Esophagus muscularis mucosa (tissue), 4 donors: ENCODE measurements at regions not wholly inside any gene's neighbourhood (a gene's known extent, or its start where the extent isn't known, plus 50 kb on each side); places are given as distances from the start of the nearest gene placed in this dataset.
A peak's percentile ranks its signal among the peaks of the same experiment; 100 is the strongest.
"Not testable (repeated sequence)": the region's sequence is repeated elsewhere in the genome, so short reads cannot be mapped to it uniquely, and the experiment has no call there.

Experiments used
- DNase-seq: peaks from one replicate; pipeline ENCODE4 v3.0.0-alpha.2; 2017; ENCODE audit errors: extremely low spot score
- H3K27ac ChIP-seq, 4 donors: fragments of 200-600 bp; sonication (generic); replicated peaks in 1 of 4; 1 replicate in 3 of 4; 2 replicates in 1 of 4; pipeline ENCODE4 v1.5.1; 2016 to 2019; ENCODE audit warnings: mild to moderate bottlenecking in 1 of 4
- H3K27me3 ChIP-seq, 4 donors: fragments of 200-600 bp; sonication (generic); one replicate each; pipeline versions ENCODE4 v1.5.1 to v1.6.0; 2016 to 2019
- H3K36me3 ChIP-seq, 4 donors: fragments of 200-600 bp; sonication (generic); one replicate each; pipeline ENCODE4 v1.5.1; 2016 to 2019
- H3K4me1 ChIP-seq, 4 donors: fragments of 200-600 bp; sonication (generic); one replicate each; pipeline ENCODE4 v1.5.1; 2016 to 2019
- H3K4me3 ChIP-seq, 4 donors: fragments of 200-600 bp; sonication (generic); 1 replicate in 2 of 4; 2 replicates in 2 of 4; pipeline ENCODE4 v1.5.1; 2016 to 2019; ENCODE audit warnings: mild to moderate bottlenecking in 4 of 4, moderate library complexity in 1 of 4
- H3K9me3 ChIP-seq, 4 donors: fragments of 200-600 bp; sonication (generic); 1 replicate in 3 of 4; 2 replicates in 1 of 4; pipeline ENCODE4 v1.5.1; 2016 to 2019
- CTCF ChIP-seq, 3 experiments: fragments of 200-600 bp in 2 of 3; fragments of 450-650 bp in 1 of 3; sonication (generic) in 2 of 3; IDR thresholded peaks; one replicate each; pipeline ENCODE4 v1.5.1; 2017 to 2019; ENCODE audit warnings: antibody characterized with exemption in 3 of 3, mild to moderate bottlenecking in 2 of 3, moderate library complexity in 1 of 3
- POLR2AphosphoS5 ChIP-seq, 2 donors: sonication (generic); formaldehyde crosslinking; IDR thresholded peaks; one replicate each; pipeline ENCODE4 v1.6.1; 2017; ENCODE audit warnings: antibody characterized with exemption in 2 of 2
- WGBS: methylation state at CpG from one replicate; pipeline ENCODE4 v1.1.5; 2018; 5-methylcytosine and 5-hydroxymethylcytosine counted together
- intact Hi-C: fragments of 100-400 bp; cut with DNase I; formaldehyde crosslinking; loops from one replicate; pipeline ENCODE4 v1.15.1; 2023

GRCh38 chr1:273772-274171, 177.7 kb downstream of the OR4F29 start:
- WGBS, result 78% methylated on average over 2 of the region's 2 CpGs
- DNase-seq, H3K4me1 ChIP-seq, intact Hi-C loops, H3K27ac ChIP-seq, H3K36me3 ChIP-seq, H3K27me3 ChIP-seq, H3K4me3 ChIP-seq, H3K9me3 ChIP-seq: not testable (repeated sequence)

- H3K27ac ChIP-seq, H3K4me3 ChIP-seq, H3K9me3 ChIP-seq, H3K4me1 ChIP-seq, H3K27me3 ChIP-seq, H3K36me3 ChIP-seq, intact Hi-C loops: not testable (repeated sequence)
- peak; percentile 17 for DNase-seq
- WGBS, result 0% methylated on average over 5 of the region's 5 CpGs
- TF ChIP-seq POLR2AphosphoS5 (IDR thresholded peaks at IDR 0.05) (peak in 1 of 2 donors; percentile 23), CTCF (IDR thresholded peaks at IDR 0.05) (peak; percentile 36 to 57 (median 49))
Observed at GRCh38 chr1:267815-268214, 183.7 kb downstream of the OR4F29 start.
